ENCODE measurements at regions not wholly inside any gene's neighbourhood (a gene's known extent, or its start where the extent isn't known, plus 50 kb on each side); places are given as distances from the start of the nearest gene placed in this dataset.

DNA sequence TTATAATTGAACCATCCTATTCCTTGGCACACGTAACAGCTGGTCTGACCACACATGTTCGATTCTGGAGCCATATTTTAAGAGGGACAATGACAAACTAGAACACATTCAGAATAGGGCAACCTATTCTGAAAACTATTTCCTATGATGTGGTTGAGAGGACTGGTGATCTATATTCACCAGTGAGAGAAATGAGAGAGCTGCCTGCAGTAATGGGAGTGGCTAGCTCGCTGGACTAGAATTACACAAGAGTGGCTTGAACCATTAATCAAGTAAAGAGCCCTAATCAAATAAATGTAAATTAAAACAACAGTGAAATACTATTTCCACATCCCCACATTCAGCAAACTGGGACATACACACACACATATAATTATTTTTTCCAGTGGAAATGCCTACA lies 55.3 kb upstream of the LY86 start:
- DNase-seq, result no peak

DNA sequence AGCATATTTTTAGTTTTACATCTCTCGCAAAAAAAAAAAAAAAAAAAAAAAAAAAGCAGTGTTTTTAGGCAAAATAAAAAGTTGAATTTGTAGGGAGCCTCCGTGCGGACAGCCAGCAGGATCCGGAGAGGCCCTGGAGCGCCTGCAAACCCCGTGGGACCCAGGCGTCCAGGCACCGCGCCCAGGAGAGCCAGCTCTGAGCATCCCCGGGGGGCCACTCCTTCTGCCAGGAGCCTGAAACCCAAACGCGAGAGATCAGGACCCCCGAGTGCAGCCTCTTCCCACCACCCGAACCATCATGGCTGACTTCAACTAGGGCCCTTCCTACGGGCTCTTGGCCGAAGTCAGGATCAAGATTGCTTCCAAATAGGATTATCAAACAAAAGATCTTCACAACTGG lies 54.1 kb upstream of the LY86 start:
- DNase-seq, result no peak

DNA sequence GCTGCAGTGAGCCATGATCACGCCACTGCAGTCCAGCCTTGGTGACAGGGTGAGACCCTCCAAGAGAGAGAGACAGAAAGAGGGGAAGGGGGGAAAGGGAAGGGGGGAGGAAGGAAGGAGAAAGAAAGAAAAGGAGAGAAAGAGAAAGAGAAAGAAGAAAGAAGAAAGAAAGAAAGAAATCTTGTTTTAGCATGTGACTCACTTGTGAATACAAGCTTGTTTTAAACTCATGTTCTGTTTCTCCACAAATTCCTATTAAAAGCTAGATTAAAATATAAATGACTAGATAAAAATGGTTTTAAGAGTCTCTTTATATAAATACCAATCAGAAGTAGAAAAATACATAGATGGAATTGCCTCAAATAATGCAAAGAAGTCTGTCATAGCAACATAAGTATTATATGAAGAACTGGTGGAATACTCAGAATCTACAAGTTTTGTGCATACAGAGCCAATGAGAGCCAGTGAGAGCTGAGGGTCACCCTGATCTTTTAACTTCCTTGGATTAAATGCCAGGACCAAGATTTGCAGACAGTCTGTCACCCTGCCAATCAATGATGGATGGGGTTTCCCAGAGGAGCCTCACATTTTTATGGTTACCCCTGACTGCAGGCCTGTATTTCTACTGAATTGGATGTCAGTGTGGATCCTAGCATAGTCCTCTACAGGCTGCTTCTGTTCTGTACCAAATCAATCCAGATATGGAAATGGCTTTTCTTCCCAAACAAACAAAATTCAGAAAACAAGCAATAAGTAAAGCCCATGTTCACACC lies 50.8 kb upstream of the LY86 start:
- no peak for DNase-seq

DNA sequence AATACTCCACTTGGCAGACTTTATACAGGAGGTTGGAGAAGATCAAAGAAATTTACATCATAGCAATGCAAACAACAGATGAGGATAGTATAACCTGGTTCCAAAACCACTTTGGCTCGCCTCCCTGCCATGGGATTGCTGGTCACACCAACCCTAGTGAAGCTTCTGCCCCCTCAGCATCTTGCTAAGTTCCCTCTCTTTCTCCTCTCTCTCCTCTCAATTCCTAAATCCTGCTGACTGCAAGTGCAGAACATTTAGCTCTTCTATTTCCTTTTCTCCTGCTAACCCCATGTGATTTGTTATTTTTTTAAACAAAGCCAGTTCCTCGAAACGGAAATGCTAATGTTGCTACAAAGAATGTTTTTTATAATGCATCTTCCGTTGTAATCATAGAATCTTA lies 50.3 kb upstream of the LY86 start:
- no peak for DNase-seq
